HepG2 (cell line): ENCODE measurements at regions not wholly inside any gene's neighbourhood (a gene's known extent, or its start where the extent isn't known, plus 50 kb on each side); places are given as distances from the start of the nearest gene placed in this dataset.

Experiments used
- ATAC-seq: fragments of 200-7000 bp; cut with Tn5 transposase; 3 replicates; pipeline ENCODE4 v1.9.1; 2020; ENCODE audit warnings: mild to moderate bottlenecking, moderate library complexity
- BruUV-seq: library from RNA; stranded (reverse); fragments of 400-500 nt; replicated peaks from 2 replicates; lab custom pipeline; 2021; lab: Mats Ljungman, UMichigan
- CTCF ChIA-PET: fragments of 300-600 bp; formaldehyde crosslinking; extraction: SDS; loops from one replicate; lab custom pipeline; 2021; ENCODE audit warnings: low total read pairs, inconsistent platforms, low intra/inter-chr PET ratio; lab: Yijun Ruan, JAX
- POLR2A ChIA-PET: fragments of 350-600 bp; sonication (Branson Sonifier 250); formaldehyde crosslinking; loops from one replicate; lab custom pipeline; 2020; ENCODE audit warnings: antibody characterized with exemption, inconsistent platforms; lab: Yijun Ruan, JAX
- DNase-seq: peaks from one replicate; pipeline ENCODE4 v3.0.0-alpha.2; 2015; ENCODE audit warnings: low spot score
- FAIRE-seq: peaks from 3 replicates; lab custom pipeline; 2011; peaks lifted over from hg19 to GRCh38; lab: Jason Lieb, UNC
- H2AFZ ChIP-seq: one replicate; pipeline ENCODE4 v1.6.1; 2011; ENCODE audit warnings: low read length, inconsistent platforms
- H3K27ac ChIP-seq: fragments of 300-600 bp; 3 replicates; pipeline ENCODE4 v1.8.0; 2011; ENCODE audit warnings: mixed run types, mild to moderate bottlenecking, mixed read lengths, low read length, inconsistent platforms; ENCODE audit not compliant: insufficient read depth; ENCODE audit errors: extremely low read length
- H3K27me3 ChIP-seq, 2 experiments: fragments of 200-600 bp in 1 of 2; 2 replicates in 1 of 2; 3 replicates in 1 of 2; pipeline versions ENCODE4 v1.6.0 to v1.8.0; 2011; ENCODE audit warnings: low read length in 2 of 2, mild to moderate bottlenecking in 2 of 2, moderate library complexity in 2 of 2, inconsistent platforms in 1 of 2; ENCODE audit not compliant: insufficient read depth in 2 of 2, control insufficient read depth in 1 of 2
- H3K36me3 ChIP-seq, 2 experiments: fragments of 200-600 bp in 1 of 2; replicated peaks in 1 of 2; 2 replicates in 1 of 2; 3 replicates in 1 of 2; pipeline versions ENCODE4 v1.5.1 to v1.8.0; 2011; ENCODE audit warnings: low read length in 2 of 2, inconsistent platforms in 1 of 2; ENCODE audit not compliant: insufficient read depth in 2 of 2, control insufficient read depth in 1 of 2
- H3K4me1 ChIP-seq: 2 replicates; pipeline ENCODE4 v1.5.1; 2012; ENCODE audit warnings: low read length, inconsistent platforms; ENCODE audit not compliant: insufficient read depth
- H3K4me2 ChIP-seq: 2 replicates; pipeline ENCODE4 v1.6.0; 2011; ENCODE audit warnings: low read depth, low read length, inconsistent platforms
- H3K4me3 ChIP-seq, 3 experiments: fragments of 200-600 bp in 1 of 3; sonication (generic), shearing (Covaris generic) in 1 of 3; replicated peaks in 1 of 3; 2 replicates each; pipeline ENCODE4 v1.5.1; 2011 to 2016; ENCODE audit warnings: low read length in 3 of 3, inconsistent platforms in 2 of 3, low read depth in 2 of 3, mild to moderate bottlenecking in 2 of 3, control low read depth in 1 of 3, mixed read lengths in 1 of 3; ENCODE audit not compliant: insufficient read depth in 1 of 3
- H3K79me2 ChIP-seq: one replicate; pipeline ENCODE4 v1.6.1; 2011; ENCODE audit warnings: low read length, inconsistent platforms; ENCODE audit not compliant: insufficient read depth
- H3K9ac ChIP-seq: 2 replicates; pipeline ENCODE4 v1.6.0; 2011; ENCODE audit warnings: mild to moderate bottlenecking, low read depth, low read length, inconsistent platforms; ENCODE audit not compliant: insufficient read depth
- H3K9me3 ChIP-seq: 2 replicates; pipeline ENCODE4 v1.5.1; 2012; ENCODE audit warnings: mild to moderate bottlenecking, low read length
- H4K20me1 ChIP-seq: 2 replicates; pipeline ENCODE4 v1.6.0; 2011; ENCODE audit warnings: inconsistent platforms, mild to moderate bottlenecking, low read length, moderate library complexity; ENCODE audit not compliant: insufficient read depth
- ARID3A ChIP-seq: IDR thresholded peaks from 2 replicates; pipeline ENCODE4 v1.6.1; 2012; ENCODE audit warnings: low read depth, low read length, improper control_type of control experiment
- CTCF ChIP-seq: sonication (generic); formaldehyde crosslinking; IDR thresholded peaks from 2 replicates; pipeline ENCODE4 v1.5.0; 2020; ENCODE audit warnings: mild to moderate bottlenecking, missing genetic modification reagents, moderate library complexity
- HDAC1 ChIP-seq: sonication (generic); formaldehyde crosslinking; IDR thresholded peaks from 2 replicates; pipeline ENCODE4 v1.5.1; 2020; ENCODE audit warnings: mild to moderate bottlenecking, missing genetic modification reagents
- KDM2A ChIP-seq: sonication (generic); formaldehyde crosslinking; IDR thresholded peaks from 2 replicates; pipeline ENCODE4 v1.4.0; 2020; ENCODE audit warnings: low read depth, missing genetic modification reagents, borderline replicate concordance
- PAWR ChIP-seq: sonication (generic); formaldehyde crosslinking; IDR thresholded peaks from 2 replicates; pipeline ENCODE4 v1.4.0; 2020; ENCODE audit warnings: missing genetic modification reagents, mild to moderate bottlenecking, borderline replicate concordance
- PHF5A ChIP-seq: IDR thresholded peaks from one replicate; pipeline ENCODE4 v1.6.1; 2018; ENCODE audit warnings: low read depth, missing genetic modification reagents; ENCODE audit not compliant: unreplicated experiment
- PLSCR1 ChIP-seq: sonication (generic); formaldehyde crosslinking; IDR thresholded peaks from 2 replicates; pipeline ENCODE4 v1.5.0; 2020; ENCODE audit warnings: missing genetic modification reagents, mild to moderate bottlenecking, borderline replicate concordance
- RAD21 ChIP-seq: fragments of 450-650 bp; formaldehyde crosslinking; IDR thresholded peaks from 2 replicates; pipeline ENCODE4 v1.5.0; 2020; ENCODE audit warnings: mild to moderate bottlenecking
- SMC3 ChIP-seq: IDR thresholded peaks from 2 replicates; pipeline ENCODE4 v1.6.1; 2011; ENCODE audit warnings: low read length, improper control_type of control experiment
- STAG1 ChIP-seq: sonication (generic); formaldehyde crosslinking; IDR thresholded peaks from 2 replicates; pipeline ENCODE4 v1.4.0; 2020; ENCODE audit warnings: missing genetic modification reagents
- TRIM22 ChIP-seq: fragments of 450-650 bp; IDR thresholded peaks from 2 replicates; pipeline ENCODE4 v1.6.1; 2017
- ZBTB25 ChIP-seq: IDR thresholded peaks from 2 replicates; pipeline ENCODE4 v1.6.1; 2018; ENCODE audit warnings: missing genetic modification reagents
- WGBS: methylation state at CpG from one replicate; pipeline ENCODE4 v1.1.6; 2017; ENCODE audit warnings: low lambda C conversion rate; 5-methylcytosine and 5-hydroxymethylcytosine counted together
- in situ Hi-C: cut with HindIII; loops from 2 replicates; pipeline ENCODE4 v1.10.0; 2017; ENCODE audit warnings: low pct_unique_long_range_greater_than_20kb; ENCODE audit not compliant: extremely low pct_ligation_motif_present
- intact Hi-C: fragments of 100-400 bp; cut with micrococcal nuclease; formaldehyde crosslinking; loops from one replicate; pipeline ENCODE4 v1.10.0; 2022; ENCODE audit not compliant: unreplicated experiment

GRCh38 chr21:16330082-16330907 is 600.5 kb downstream of the USP25 start:
- Histone ChIP-seq H3K4me3 (no peak overlapping the region), H4K20me1 (no peaks in the 10 kb centered on the region), H3K9me3 (no peaks in the 10 kb centered on the region), H3K4me2 (no peak overlapping the region), H3K27me3 (no peaks in the 10 kb centered on the region), H3K27ac (no peak overlapping the region), H3K4me1 (no peaks in the 10 kb centered on the region), H3K36me3 (no peaks in the 10 kb centered on the region), H3K9ac (no peak overlapping the region), H3K79me2 (no peaks in the 10 kb centered on the region), H2AFZ (no peak overlapping the region)
- peak; percentile 23 for FAIRE-seq
- intact Hi-C loops (loop anchor here (1.0 to 5.0 kb wide), 3 partner anchors 248 to 435 kb away; no protein-coding TSS in a partner anchor), in situ Hi-C loops (loop anchor here (5.0 to 25.0 kb wide), 2 partner anchors 248 to 443 kb away; no protein-coding TSS in a partner anchor)
- ATAC-seq = peak; percentile 98
- peak; percentile 61 for TF ChIP-seq ARID3A
- peak; percentile 30; the same call in 1 of the 2 replicates for TF ChIP-seq RAD21 (CRISPR knock-in tag)
- no peak for TF ChIP-seq ZBTB25 (CRISPR knock-in tag)
- TF ChIP-seq TRIM22 = no peak
- no peak for TF ChIP-seq KDM2A (CRISPR knock-in tag)
- TF ChIP-seq PHF5A (CRISPR knock-in tag) = no peak
- no peak for TF ChIP-seq PAWR (CRISPR knock-in tag)
- TF ChIP-seq STAG1 (CRISPR knock-in tag) = peak; percentile 70
- peak; percentile 70 for TF ChIP-seq CTCF (CRISPR knock-in tag)
- peak; percentile 59 for TF ChIP-seq SMC3
- no peak for TF ChIP-seq HDAC1 (CRISPR knock-in tag)
- no peak for TF ChIP-seq PLSCR1 (CRISPR knock-in tag)
- under 1% methylated on average over 6 of the region's 6 CpGs for WGBS
- ChIA-PET CTCF (interaction anchor here (1.3 to 1.4 kb wide), 2 partner anchors 248 to 436 kb away, joined by 5 to 8 read pairs; no protein-coding TSS in a partner anchor), POLR2A (no interaction called here)
- peak; percentile 52 for DNase-seq
- no TSS peak for BruUV-seq
